Peyer's patch (tissue), 4 donors: ENCODE measurements at regions not wholly inside any gene's neighbourhood (a gene's known extent, or its start where the extent isn't known, plus 50 kb on each side); places are given as distances from the start of the nearest gene placed in this dataset.

Experiments
- CTCF ChIP-seq, 6 experiments: fragments of 450-650 bp in 4 of 6; fragments of 200-600 bp in 2 of 6; sonication (generic) in 1 of 6; IDR thresholded peaks; one replicate each; pipeline ENCODE4 v1.5.1; 2017 to 2019; ENCODE audit warnings: antibody characterized with exemption in 6 of 6, mild to moderate bottlenecking in 3 of 6, moderate library complexity in 1 of 6
- POLR2A ChIP-seq, 2 donors: fragments of 450-650 bp; IDR thresholded peaks; one replicate each; pipeline ENCODE4 v1.5.1; 2017; ENCODE audit warnings: antibody characterized with exemption in 2 of 2, mild to moderate bottlenecking in 2 of 2, moderate library complexity in 2 of 2

GRCh38 chr10:85535926-85536325 lies 830.7 kb downstream of the GRID1 start:
- TF ChIP-seq CTCF (IDR thresholded peaks at IDR 0.05): no peak
- TF ChIP-seq POLR2A (IDR thresholded peaks at IDR 0.05): no peak
